ENCODE measurements at regions not wholly inside any gene's neighbourhood (a gene's known extent, or its start where the extent isn't known, plus 50 kb on each side); places are given as distances from the start of the nearest gene placed in this dataset.
"Not testable (repeated sequence)": the region's sequence is repeated elsewhere in the genome, so short reads cannot be mapped to it uniquely, and the experiment has no call there.

GRCh38 chr3:95333826-95334225 is 1271.0 kb downstream of the NSUN3 start:
- Mint-ChIP-seq H3K4me1 (no peaks in the 10 kb centered on the region), H3K9me3 (ENCODE audit: low read depth) (peaks cover 3% of the 10 kb centered on the region), H3K27me3 (no peaks in the 10 kb centered on the region), H3K27ac (no peak overlapping the region), H3K36me3 (no peaks in the 10 kb centered on the region), H3K4me3 (no peak overlapping the region)
- DNase-seq (no peak), ATAC-seq (no peak)
- CTCF ChIA-PET: no interaction called here

DNA sequence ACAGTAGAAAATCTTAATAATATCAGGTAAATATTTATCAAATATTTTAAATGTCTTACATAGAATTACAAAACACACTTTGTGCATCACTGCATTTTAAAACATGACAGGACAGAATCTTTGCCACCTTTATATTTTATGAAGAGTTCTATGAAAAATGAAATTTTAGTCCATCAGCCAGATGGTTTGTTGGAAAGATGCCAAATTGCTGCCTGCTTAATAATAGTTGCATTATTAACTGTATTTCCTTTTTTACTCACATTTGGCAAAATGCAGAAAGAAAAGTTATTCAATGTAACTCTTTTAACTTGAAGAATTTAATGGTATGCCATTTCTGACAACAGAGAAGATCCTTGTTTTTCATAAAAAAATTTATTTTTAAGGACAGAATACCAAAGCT is 1271.6 kb downstream of the NSUN3 start:
- no peaks in the 10 kb centered on the region for H3K4me1 Mint-ChIP-seq
- no peak for DNase-seq
- no peaks in the 10 kb centered on the region for H3K36me3 Mint-ChIP-seq
- peaks cover 2% of the 10 kb centered on the region for H3K9me3 Mint-ChIP-seq (ENCODE audit: low read depth)
- H3K27me3 Mint-ChIP-seq: no peaks in the 10 kb centered on the region
- no peak overlapping the region for H3K27ac Mint-ChIP-seq
- no peak overlapping the region for H3K4me3 Mint-ChIP-seq
- no peak for ATAC-seq
- CTCF ChIA-PET: no interaction called here

DNA sequence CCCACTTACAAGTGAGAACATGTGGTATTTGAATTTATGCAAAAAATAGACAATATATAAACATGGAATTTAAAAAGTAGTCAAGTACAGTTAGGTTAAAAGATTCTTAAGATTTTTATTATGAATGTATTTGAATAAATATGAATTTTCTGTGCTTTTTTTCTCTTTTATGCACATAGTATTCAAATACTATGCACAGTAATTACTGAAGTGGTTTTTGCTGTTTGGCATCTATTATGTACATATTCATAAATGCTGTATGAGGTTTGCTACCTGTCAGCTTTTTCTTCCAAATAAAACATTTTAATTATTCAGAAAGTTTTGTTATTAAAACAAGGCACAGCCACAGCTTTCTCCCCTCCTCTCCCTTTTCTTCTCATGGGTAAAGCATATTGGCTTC is 1272.7 kb downstream of the NSUN3 start:
- CTCF ChIA-PET: no interaction called here
- H3K36me3 Mint-ChIP-seq: no peaks in the 10 kb centered on the region

GRCh38 chr3:95338446-95338845 is 1275.6 kb downstream of the NSUN3 start:
- H3K27ac Mint-ChIP-seq: no peak overlapping the region
- no peaks in the 10 kb centered on the region for H3K36me3 Mint-ChIP-seq
- DNase-seq: no peak

More for the DNA sequence above, 1272.7 kb downstream of the NSUN3 start:
- Mint-ChIP-seq H3K9me3 (ENCODE audit: low read depth) (peaks cover 2% of the 10 kb centered on the region), H3K4me1 (no peaks in the 10 kb centered on the region), H3K27ac (no peak overlapping the region), H3K27me3 (no peaks in the 10 kb centered on the region), H3K4me3 (no peak overlapping the region)
- ATAC-seq (no peak), DNase-seq (no peak)

GRCh38 chr3:95341314-95341713 is 1278.5 kb downstream of the NSUN3 start:
- CTCF ChIA-PET: no interaction called here
- H3K9me3 Mint-ChIP-seq (ENCODE audit: low read depth): peaks cover 4% of the 10 kb centered on the region
- H3K27ac Mint-ChIP-seq: no peak overlapping the region
- H3K27me3 Mint-ChIP-seq: no peaks in the 10 kb centered on the region
- no peak for DNase-seq
- H3K4me1 Mint-ChIP-seq: no peaks in the 10 kb centered on the region
- no peaks in the 10 kb centered on the region for H3K36me3 Mint-ChIP-seq
- ATAC-seq: no peak
- no peak overlapping the region for H3K4me3 Mint-ChIP-seq

More at GRCh38 chr3:95338446-95338845, 1275.6 kb downstream of the NSUN3 start:
- H3K9me3 Mint-ChIP-seq (ENCODE audit: low read depth): peaks cover 2% of the 10 kb centered on the region
- no peaks in the 10 kb centered on the region for H3K27me3 Mint-ChIP-seq
- H3K4me3 Mint-ChIP-seq: no peak overlapping the region
- no peaks in the 10 kb centered on the region for H3K4me1 Mint-ChIP-seq
- no peak for ATAC-seq
- CTCF ChIA-PET: no interaction called here

- Mint-ChIP-seq H3K4me3 (no peak overlapping the region), H3K27me3 (no peaks in the 10 kb centered on the region), H3K4me1 (no peaks in the 10 kb centered on the region), H3K9me3 (ENCODE audit: low read depth) (peaks cover 4% of the 10 kb centered on the region), H3K36me3 (no peaks in the 10 kb centered on the region), H3K27ac (no peak overlapping the region)
- DNase-seq (no peak), ATAC-seq (no peak)
- CTCF ChIA-PET: no interaction called here
These were observed 1280.4 kb downstream of the NSUN3 start for GRCh38 chr3:95343228-95343627.

DNA sequence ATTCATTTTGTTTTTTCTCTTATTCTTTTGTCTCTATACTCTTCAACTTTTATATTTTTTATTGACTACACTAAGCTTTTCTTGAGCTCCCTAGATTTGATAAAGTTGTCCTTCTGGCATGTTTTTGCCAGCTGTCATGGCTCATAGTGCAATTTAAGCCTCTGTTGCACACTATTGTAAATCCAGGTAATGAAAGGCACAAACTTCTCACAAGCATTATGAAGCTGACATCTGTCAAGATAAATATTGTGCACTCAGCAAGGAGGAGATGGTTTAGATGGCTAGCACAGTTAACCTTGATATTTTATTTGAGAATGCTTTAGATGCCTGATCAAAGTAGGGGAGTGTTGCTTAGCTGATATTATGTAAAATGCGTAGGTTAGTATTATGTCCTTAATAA is 1280.9 kb downstream of the NSUN3 start:
- no peak for ATAC-seq
- Mint-ChIP-seq H3K9me3 (ENCODE audit: low read depth) (peaks cover 4% of the 10 kb centered on the region), H3K4me3 (no peak overlapping the region), H3K27me3 (no peaks in the 10 kb centered on the region), H3K27ac (no peak overlapping the region), H3K4me1 (no peaks in the 10 kb centered on the region), H3K36me3 (no peaks in the 10 kb centered on the region)
- DNase-seq: no peak
- CTCF ChIA-PET: no interaction called here

DNA sequence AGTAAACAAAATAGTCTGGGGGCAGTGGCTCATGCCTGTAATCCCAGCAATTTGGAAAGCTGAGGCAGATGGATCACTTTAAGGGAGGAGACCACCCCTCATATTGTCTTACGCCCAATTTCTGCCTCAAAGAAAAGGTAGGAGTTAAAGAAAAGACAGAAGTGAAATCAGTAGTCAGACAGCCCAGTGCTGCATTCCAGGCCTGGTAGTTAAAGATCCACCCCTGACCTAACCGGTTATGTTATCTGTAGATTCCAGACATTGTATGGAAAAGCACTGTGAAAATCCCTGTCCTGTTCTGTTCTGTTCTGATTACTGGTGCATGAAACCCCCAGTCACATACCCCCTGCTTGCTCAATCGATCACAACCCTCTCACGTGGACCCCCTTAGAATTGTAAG is 1285.1 kb downstream of the NSUN3 start:
- H3K27me3 Mint-ChIP-seq; CTCF ChIA-PET; H3K27ac Mint-ChIP-seq; H3K36me3 Mint-ChIP-seq; H3K4me3 Mint-ChIP-seq; ATAC-seq; DNase-seq; H3K4me1 Mint-ChIP-seq; H3K9me3 Mint-ChIP-seq (ENCODE audit: low read depth): not testable (repeated sequence)

DNA sequence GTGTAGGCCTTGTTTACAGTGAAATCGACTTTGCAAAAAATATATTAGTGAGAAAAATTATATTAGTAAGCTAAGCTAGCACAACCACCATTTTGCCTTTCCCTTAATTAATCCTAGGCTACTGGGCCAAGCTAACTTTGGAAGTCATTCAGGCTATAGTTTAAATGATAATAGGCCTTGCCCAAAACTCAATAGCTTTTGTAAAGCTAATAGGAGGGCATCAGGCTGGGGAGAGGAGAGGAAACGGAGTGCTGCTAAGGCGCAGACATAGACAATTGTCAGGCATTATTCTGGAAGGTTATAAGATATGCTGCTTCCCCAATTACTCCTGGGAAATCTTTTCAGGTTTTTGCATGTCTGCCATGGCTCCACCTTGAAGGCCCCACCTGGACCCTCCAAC is 1286.0 kb downstream of the NSUN3 start:
- CTCF ChIA-PET: no interaction called here
- DNase-seq (no peak), ATAC-seq (no peak)
- Mint-ChIP-seq H3K9me3 (ENCODE audit: low read depth) (no peaks in the 10 kb centered on the region), H3K27me3 (no peaks in the 10 kb centered on the region), H3K36me3 (no peaks in the 10 kb centered on the region), H3K4me1 (no peaks in the 10 kb centered on the region), H3K27ac (no peak overlapping the region), H3K4me3 (no peak overlapping the region)

- H3K9me3 Mint-ChIP-seq (ENCODE audit: low read depth): no peaks in the 10 kb centered on the region
- no peaks in the 10 kb centered on the region for H3K4me1 Mint-ChIP-seq
- DNase-seq (no peak), ATAC-seq (no peak)
- H3K4me3 Mint-ChIP-seq: no peak overlapping the region
- no peaks in the 10 kb centered on the region for H3K27me3 Mint-ChIP-seq
- H3K36me3 Mint-ChIP-seq: no peaks in the 10 kb centered on the region
- CTCF ChIA-PET: no interaction called here
- no peak overlapping the region for H3K27ac Mint-ChIP-seq
These were observed 1287.2 kb downstream of the NSUN3 start for GRCh38 chr3:95350049-95350448.

DNA sequence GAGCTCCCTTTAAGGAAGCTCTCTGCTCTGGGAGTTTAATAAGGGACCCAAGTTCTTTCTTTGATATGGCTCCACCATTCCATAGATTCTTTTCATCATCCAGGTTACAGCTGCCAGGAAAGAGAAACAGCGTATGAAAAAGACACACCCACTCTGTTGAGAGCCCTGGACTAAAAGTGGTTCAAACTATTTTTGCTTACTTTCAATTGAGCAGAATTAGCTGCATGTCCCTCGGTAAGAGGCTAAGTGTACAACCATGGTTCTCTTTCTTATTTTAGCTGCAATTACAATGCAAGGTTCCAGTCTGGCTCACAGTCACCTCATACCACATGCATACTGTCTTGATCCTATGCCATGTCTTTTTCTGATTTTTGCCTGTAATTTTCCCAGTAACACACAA is 1288.3 kb downstream of the NSUN3 start:
- H3K27me3 Mint-ChIP-seq: no peaks in the 10 kb centered on the region
- H3K36me3 Mint-ChIP-seq: no peaks in the 10 kb centered on the region
- ATAC-seq: no peak
- no peak overlapping the region for H3K27ac Mint-ChIP-seq
- CTCF ChIA-PET: no interaction called here
- H3K4me1 Mint-ChIP-seq: no peaks in the 10 kb centered on the region
- H3K4me3 Mint-ChIP-seq: no peak overlapping the region
- no peak for DNase-seq
- H3K9me3 Mint-ChIP-seq (ENCODE audit: low read depth): no peaks in the 10 kb centered on the region

DNA sequence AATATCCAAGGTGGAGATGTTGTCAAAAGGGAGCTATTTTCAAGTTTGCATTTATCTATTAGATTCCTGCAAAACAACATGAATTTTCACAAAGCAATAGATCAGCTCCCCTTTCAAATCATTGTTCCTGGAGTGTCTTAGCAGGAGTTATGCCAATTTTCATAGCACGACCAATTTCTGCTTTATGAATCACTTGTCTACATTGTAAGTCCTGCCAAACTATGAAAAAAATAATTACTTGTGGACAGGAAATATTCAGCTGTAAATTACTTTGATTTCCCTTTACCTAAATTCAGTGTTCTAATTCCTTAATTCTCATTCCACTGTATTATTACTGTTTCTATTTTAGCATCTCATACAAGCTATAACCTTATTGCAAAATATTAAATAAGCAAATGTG is 1289.6 kb downstream of the NSUN3 start:
- no peak overlapping the region for H3K4me3 Mint-ChIP-seq
- no peaks in the 10 kb centered on the region for H3K4me1 Mint-ChIP-seq
- no peaks in the 10 kb centered on the region for H3K36me3 Mint-ChIP-seq
- no peaks in the 10 kb centered on the region for H3K27me3 Mint-ChIP-seq
- DNase-seq: no peak
- CTCF ChIA-PET: no interaction called here
- no peak for ATAC-seq
- H3K9me3 Mint-ChIP-seq (ENCODE audit: low read depth): no peaks in the 10 kb centered on the region
- no peak overlapping the region for H3K27ac Mint-ChIP-seq

DNA sequence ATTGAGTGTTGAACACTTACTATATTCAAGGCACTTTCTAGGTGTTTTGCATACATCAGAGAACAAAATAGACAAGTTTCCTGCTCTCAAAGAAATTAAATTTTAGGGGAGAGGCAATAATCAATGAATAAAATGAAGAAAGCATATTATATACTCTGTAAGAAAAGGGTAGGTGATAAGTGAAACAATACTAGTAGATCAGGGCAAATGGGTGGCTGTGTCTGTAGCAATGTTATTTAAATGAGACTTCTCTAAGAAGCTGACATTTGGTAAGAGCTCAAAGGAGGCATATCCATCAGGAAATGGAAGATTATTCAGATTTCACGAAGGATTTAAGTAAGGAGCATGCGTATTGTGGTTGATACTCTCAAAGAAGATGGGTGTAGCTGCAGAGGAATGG is 1291.6 kb downstream of the NSUN3 start:
- Mint-ChIP-seq H3K36me3 (no peaks in the 10 kb centered on the region), H3K4me3 (no peak overlapping the region), H3K27me3 (no peaks in the 10 kb centered on the region), H3K4me1 (no peaks in the 10 kb centered on the region), H3K27ac (no peak overlapping the region), H3K9me3 (ENCODE audit: low read depth) (no peaks in the 10 kb centered on the region)
- no peak for DNase-seq
- no peak for ATAC-seq
- CTCF ChIA-PET: no interaction called here

DNA sequence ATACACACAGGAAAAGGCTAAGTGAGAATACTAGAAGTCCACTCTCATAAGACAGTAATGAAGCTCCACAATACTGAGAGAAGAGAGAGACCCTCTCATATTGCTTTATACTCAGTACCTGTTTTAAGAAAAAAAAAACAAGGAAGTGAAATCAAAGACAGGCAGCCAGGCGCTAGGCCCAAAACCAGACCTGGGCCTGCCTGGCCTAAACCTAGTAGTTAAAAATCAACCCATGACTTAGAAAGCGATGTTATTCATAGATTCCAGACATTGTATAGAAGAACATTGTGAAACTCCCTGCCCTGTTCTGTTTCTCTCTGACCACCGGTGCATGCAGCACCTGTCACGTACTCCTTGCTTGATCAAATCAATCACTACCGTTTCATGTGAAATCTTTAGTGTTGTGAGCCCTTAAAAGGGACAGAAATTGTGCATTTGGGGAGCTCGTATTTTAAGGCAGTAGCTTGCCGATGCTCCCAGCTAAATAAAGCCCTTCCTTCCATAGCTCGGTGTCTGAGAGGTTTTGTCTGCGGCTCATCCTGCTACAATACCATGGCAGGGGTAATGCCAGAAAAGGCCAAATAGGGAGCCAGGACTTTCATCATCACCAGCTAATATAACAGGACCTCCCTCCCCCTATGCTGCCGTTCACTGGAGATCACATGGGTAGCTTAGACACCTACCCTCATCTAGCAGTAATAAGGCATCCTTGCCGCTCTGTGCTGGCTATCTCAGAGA is 1294.1 kb downstream of the NSUN3 start:
- CTCF ChIA-PET: no interaction called here
- Mint-ChIP-seq H3K36me3 (no peaks in the 10 kb centered on the region), H3K4me3 (no peak overlapping the region), H3K4me1 (no peaks in the 10 kb centered on the region), H3K9me3 (ENCODE audit: low read depth) (no peaks in the 10 kb centered on the region), H3K27ac (no peak overlapping the region), H3K27me3 (no peaks in the 10 kb centered on the region)
- DNase-seq: no peak
- ATAC-seq: no peak

All from activated CD8-positive, alpha-beta memory T cell treated with anti-CD3 and anti-CD28 coated beads, Interleukin-2, amount 10 ng/mL, durations not matched to agents 7 days and 5 days (primary cell).